GM12873 (cell line): ENCODE measurements at regions not wholly inside any gene's neighbourhood (a gene's known extent, or its start where the extent isn't known, plus 50 kb on each side); places are given as distances from the start of the nearest gene placed in this dataset.

Experiments used
- TF ChIP-seq, protein P1 (sequence below): IDR thresholded peaks from 2 replicates; pipeline ENCODE4 v1.5.1; 2012; ENCODE audit warnings: low read depth, mild to moderate bottlenecking, moderate library complexity, low read length, control low read depth; ENCODE audit not compliant: insufficient read depth; ENCODE audit errors: missing control alignments

DNA sequence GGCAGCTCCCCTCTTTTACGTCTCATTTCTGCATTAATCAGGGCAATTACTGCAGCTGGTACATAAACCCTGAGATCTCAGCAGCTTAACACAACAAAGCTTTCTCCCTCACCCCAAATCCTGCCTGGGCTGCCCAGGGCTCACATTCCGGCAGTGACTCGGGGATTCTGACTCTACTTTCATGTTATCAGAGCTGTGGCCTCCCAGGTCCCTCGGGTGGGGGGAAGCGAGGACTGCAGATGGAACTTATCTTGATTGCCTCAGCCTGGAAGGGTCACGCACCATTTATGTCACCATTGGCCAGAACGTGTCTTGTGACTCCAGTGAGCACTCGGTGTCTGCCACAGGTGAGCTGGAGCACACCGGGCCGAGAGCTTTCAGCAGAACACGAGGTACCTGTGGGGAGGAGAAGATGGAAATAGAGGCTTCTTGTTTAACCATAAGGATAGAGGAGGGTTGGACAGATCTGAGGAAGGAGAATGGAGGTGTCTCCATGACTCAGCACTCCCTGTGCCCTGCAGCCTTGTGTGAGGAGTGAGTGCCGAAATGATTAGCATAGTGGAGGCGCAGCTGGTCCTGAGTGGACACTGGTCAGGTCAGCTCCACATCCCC lies 88.5 kb upstream of the EXOC2 start:
- TF ChIP-seq, protein P1, sequence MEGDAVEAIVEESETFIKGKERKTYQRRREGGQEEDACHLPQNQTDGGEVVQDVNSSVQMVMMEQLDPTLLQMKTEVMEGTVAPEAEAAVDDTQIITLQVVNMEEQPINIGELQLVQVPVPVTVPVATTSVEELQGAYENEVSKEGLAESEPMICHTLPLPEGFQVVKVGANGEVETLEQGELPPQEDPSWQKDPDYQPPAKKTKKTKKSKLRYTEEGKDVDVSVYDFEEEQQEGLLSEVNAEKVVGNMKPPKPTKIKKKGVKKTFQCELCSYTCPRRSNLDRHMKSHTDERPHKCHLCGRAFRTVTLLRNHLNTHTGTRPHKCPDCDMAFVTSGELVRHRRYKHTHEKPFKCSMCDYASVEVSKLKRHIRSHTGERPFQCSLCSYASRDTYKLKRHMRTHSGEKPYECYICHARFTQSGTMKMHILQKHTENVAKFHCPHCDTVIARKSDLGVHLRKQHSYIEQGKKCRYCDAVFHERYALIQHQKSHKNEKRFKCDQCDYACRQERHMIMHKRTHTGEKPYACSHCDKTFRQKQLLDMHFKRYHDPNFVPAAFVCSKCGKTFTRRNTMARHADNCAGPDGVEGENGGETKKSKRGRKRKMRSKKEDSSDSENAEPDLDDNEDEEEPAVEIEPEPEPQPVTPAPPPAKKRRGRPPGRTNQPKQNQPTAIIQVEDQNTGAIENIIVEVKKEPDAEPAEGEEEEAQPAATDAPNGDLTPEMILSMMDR = no peak

DNA sequence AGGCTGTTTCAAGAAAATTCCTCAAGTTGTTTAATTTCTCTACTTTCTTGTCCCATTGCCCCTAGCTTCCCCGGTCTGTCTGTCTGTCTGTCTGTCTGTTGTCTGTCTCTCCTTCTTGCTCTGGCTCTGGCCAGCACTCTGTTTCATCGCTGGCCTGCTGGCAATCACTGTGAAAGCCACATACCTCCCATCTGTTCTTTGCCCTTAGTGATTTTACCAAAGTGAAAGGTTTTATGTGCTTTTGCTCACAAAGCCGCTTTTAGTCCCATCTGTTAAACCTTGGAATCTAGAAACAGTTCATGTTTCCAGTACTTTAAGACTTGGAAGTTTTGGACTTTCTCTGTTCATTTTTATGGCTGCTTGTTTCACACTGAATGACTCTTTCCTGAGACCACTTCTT lies 87.8 kb upstream of the EXOC2 start:
- TF ChIP-seq, protein P1 = no peak

DNA sequence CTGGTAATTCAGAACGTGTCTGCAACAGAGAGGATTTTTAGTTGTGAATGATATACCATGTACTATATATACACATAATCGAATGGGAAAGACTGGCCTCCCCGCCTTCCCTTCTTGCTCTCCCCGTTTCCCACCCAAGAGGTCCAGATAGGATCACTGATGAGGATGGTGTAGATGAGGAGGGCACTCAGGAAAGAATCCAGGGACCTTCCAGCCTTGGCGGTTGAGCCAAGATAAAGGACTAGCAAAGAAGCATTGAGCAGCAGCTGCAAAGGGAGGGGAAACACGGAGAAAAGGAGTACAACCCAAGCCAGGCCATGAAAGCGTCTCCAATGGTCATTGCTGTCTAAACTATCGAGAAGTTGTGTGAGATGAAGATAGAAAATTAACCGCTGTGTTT lies 84.0 kb upstream of the EXOC2 start:
- TF ChIP-seq, protein P1 = no peak

DNA sequence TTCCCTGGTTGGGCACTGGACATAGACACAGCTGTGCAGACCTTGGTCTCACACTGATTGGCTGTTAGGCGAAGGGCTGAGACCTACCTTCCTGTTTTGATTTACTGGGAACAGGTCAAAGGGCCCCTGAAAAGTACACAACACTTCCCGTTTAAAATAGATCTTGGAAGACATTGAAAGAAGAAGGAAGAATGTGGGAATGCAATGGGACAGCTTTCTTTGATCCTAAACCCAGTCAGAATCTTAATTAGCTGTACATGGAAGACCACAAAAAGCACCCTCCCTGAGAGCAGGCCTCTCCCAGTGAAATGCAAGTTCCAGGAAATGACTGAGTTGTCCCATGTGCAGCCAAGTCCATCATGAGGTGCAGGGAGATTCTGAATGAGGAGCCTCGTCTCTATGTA lies 83.6 kb upstream of the EXOC2 start:
- TF ChIP-seq, protein P1 = no peak

DNA sequence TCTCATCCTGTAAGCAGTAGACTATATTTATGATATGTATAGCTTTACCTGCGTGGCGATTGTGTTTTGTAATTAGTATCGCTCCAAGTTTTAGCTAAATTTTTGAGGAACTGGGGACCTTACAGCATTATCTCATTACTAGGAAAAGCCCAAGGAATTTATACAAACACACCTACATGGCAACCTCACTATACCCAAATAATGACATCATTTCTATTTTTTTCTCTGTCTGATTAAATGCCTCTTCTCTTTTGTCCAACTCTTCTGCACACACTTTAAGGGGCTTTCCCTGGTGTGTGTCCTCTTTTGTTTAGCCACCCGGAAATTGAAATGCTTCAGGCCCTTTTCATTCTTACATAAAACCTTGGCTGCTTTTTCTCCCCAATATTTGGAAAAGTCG lies 82.9 kb upstream of the EXOC2 start:
- TF ChIP-seq, protein P1 = no peak

DNA sequence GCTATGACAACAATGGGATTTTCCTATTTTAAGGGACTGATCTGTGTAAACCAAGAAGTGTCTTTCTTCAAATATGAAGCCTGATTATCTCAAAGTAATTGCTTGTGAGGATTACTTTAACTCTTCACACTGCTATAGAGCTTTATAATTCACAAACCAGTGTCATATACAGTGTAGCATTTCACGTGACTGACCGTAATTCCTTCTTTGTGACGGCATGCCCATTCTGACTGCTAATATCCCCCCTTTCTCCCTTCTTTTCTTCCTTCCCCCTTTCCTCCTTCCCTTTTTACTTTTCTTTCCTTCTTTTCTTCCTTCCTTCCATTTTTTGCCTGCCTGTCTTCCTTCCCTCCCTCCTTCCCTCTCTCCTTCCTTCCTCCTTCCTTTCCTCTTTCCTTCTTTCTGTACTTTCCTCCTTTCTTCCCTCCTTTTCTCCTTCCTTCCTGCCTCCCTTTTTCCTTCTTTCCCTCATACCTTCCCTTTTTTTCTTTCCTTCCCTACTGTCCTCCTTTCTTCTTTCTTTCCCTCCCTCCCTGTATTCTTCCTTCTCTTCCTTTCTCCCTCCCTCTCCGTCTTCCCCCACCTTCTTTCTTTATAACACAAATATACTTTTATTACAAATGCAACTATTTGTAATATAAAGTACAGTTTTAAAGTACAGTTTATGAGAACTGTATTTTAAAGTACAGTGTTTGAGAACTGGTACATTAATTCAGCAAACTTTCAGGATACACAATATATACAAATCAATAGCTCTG lies 75.0 kb upstream of the EXOC2 start:
- TF ChIP-seq, protein P1 = no peak

DNA sequence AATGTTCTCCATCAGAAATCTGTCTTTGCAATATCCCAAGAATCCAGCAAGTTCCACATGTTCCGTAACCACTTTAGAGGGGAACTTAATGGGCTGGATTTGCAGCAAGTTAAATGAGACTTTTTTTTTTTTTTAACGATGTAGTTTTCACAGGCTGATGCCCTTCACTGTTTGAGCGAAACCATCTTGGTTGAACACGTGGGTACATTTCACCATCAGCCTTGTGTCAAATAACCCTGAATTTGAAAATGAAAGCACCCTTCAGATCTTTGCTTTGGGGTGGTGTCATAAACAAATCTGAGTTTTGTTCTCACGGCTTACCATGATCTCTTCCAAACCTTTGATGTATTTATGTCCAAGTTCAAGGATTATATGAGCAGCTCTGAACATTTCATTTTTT lies 73.7 kb upstream of the EXOC2 start:
- TF ChIP-seq, protein P1 = no peak
